Tibial nerve (tissue), 4 donors: ENCODE measurements at regions not wholly inside any gene's neighbourhood (a gene's known extent, or its start where the extent isn't known, plus 50 kb on each side); places are given as distances from the start of the nearest gene placed in this dataset.

Experiments
- DNase-seq, 2 donors: peaks; one replicate each; pipeline ENCODE4 v3.0.0-alpha.2; 2019; ENCODE audit warnings: low spot score in 2 of 2
- H3K27ac ChIP-seq, 4 donors: fragments of 200-600 bp; sonication (generic) in 3 of 4; one replicate each; pipeline ENCODE4 v1.5.1; 2017 to 2019; ENCODE audit warnings: mild to moderate bottlenecking in 1 of 4
- H3K27me3 ChIP-seq, 2 donors: fragments of 200-600 bp; sonication (generic) in 1 of 2; one replicate each; pipeline versions ENCODE4 v1.5.1 to v1.6.0; 2017 to 2019
- H3K36me3 ChIP-seq, 3 donors: fragments of 200-600 bp; sonication (generic); one replicate each; pipeline ENCODE4 v1.5.1; 2018 to 2019
- H3K4me1 ChIP-seq, 4 donors: fragments of 200-600 bp; sonication (generic) in 3 of 4; one replicate each; pipeline ENCODE4 v1.5.1; 2017 to 2019
- H3K4me3 ChIP-seq, 4 donors: fragments of 200-600 bp; sonication (generic) in 3 of 4; one replicate each; pipeline ENCODE4 v1.5.1; 2017 to 2019; ENCODE audit warnings: mild to moderate bottlenecking in 1 of 4, moderate library complexity in 1 of 4
- H3K9me3 ChIP-seq, 4 donors: fragments of 200-600 bp; sonication (generic) in 3 of 4; one replicate each; pipeline ENCODE4 v1.5.1; 2017 to 2019
- EP300 ChIP-seq, 2 donors: sonication (generic); formaldehyde crosslinking; IDR thresholded peaks; one replicate each; pipeline ENCODE4 v1.6.1; 2017; ENCODE audit warnings: antibody characterized with exemption in 2 of 2, mild to moderate bottlenecking in 1 of 2
- POLR2A ChIP-seq, 2 donors: fragments of 450-650 bp; IDR thresholded peaks; one replicate each; pipeline ENCODE4 v1.6.1; 2017; ENCODE audit warnings: antibody characterized with exemption in 2 of 2, mild to moderate bottlenecking in 2 of 2, moderate library complexity in 2 of 2
- WGBS, 2 donors: methylation state at CpG; one replicate each; pipeline ENCODE4 v1.1.5; 2018; 5-methylcytosine and 5-hydroxymethylcytosine counted together
- TF ChIP-seq, protein P1 (sequence below), 5 experiments: fragments of 200-600 bp in 3 of 5; fragments of 450-650 bp in 2 of 5; sonication (generic) in 3 of 5; IDR thresholded peaks; one replicate each; pipeline ENCODE4 v1.5.1; 2016 to 2019; ENCODE audit warnings: antibody characterized with exemption in 5 of 5, mild to moderate bottlenecking in 3 of 5, moderate library complexity in 2 of 5

DNA sequence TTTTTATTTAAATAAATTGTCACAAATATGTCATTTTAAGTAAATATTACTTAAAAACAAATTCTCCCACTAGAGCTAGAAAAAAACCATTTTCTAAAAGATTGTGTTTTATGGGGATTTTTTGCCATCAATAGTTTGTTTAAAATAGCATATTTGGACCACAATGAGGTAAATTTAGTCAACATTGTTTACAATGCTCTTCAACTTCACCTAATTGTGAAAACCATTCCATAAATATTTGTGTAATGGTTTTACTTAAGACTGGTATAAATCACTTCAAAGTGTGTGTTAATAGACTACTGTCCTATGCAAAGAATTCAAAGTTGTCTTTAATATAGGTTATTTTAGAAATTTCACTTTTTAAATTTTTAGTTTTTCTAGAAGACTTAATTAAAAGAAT is 1004.2 kb downstream of the PCDH18 start:
- no peaks in the 10 kb centered on the region for H3K4me1 ChIP-seq

DNA sequence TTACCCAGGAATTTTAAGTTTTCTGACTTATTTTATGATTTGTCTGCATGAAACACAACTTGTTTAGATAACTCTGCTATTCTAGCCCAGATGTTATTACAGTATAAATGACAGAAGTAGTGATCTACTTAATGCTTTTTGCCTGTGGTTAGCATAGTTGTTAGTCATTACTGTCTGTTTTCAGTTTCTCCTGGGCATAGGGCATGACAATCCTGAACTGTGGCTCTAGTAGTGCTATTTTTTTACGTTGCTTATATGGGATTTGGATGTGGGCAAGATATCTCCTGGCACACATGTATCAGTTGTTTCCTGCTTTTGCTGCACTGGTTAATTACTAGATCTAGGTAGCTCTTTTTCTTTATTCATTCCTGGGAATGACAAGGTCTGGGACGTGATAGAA is 1005.8 kb downstream of the PCDH18 start:
- no peak for DNase-seq
- no peaks in the 10 kb centered on the region for H3K9me3 ChIP-seq
- no peaks in the 10 kb centered on the region for H3K27me3 ChIP-seq
- H3K4me1 ChIP-seq = no peaks in the 10 kb centered on the region
- 53 to 60% methylated on average over 2 of the region's 2 CpGs for WGBS, 2 donors
- no peak overlapping the region for H3K4me3 ChIP-seq
- no peak overlapping the region for H3K27ac ChIP-seq
- TF ChIP-seq POLR2A (IDR thresholded peaks at IDR 0.05) (no peak), EP300 (IDR thresholded peaks at IDR 0.05) (no peak)
- TF ChIP-seq, protein P1, sequence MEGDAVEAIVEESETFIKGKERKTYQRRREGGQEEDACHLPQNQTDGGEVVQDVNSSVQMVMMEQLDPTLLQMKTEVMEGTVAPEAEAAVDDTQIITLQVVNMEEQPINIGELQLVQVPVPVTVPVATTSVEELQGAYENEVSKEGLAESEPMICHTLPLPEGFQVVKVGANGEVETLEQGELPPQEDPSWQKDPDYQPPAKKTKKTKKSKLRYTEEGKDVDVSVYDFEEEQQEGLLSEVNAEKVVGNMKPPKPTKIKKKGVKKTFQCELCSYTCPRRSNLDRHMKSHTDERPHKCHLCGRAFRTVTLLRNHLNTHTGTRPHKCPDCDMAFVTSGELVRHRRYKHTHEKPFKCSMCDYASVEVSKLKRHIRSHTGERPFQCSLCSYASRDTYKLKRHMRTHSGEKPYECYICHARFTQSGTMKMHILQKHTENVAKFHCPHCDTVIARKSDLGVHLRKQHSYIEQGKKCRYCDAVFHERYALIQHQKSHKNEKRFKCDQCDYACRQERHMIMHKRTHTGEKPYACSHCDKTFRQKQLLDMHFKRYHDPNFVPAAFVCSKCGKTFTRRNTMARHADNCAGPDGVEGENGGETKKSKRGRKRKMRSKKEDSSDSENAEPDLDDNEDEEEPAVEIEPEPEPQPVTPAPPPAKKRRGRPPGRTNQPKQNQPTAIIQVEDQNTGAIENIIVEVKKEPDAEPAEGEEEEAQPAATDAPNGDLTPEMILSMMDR (IDR thresholded peaks at IDR 0.05) = no peak
- no peaks in the 10 kb centered on the region for H3K36me3 ChIP-seq

More for the DNA sequence above, 1004.2 kb downstream of the PCDH18 start:
- no peaks in the 10 kb centered on the region for H3K27me3 ChIP-seq
- no peaks in the 10 kb centered on the region for H3K9me3 ChIP-seq
- no peaks in the 10 kb centered on the region for H3K36me3 ChIP-seq
- no peak for DNase-seq
- no peak overlapping the region for H3K27ac ChIP-seq
- H3K4me3 ChIP-seq = no peak overlapping the region
- TF ChIP-seq POLR2A (IDR thresholded peaks at IDR 0.05) = no peak
- TF ChIP-seq, protein P1 (IDR thresholded peaks at IDR 0.05) = no peak
- TF ChIP-seq EP300 (IDR thresholded peaks at IDR 0.05) = no peak

DNA sequence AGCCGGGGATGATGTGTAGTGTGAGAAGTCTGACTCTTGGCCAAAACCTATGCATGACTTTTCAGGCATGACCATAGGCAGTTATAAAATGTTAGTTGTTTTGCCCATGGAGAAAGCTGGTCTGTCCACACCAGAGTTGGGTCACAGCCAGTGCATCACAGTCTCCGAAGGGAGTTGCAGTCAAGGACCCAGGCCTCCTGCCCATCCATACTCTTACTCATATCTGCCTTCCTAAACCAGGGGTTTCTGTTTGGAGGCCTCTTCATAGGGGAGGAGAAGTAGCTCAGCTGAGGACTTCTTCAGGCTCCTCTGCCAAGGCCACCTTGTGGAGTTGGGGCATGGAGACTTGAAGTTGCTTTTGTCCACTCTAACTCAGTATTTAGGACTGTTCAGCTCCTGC is 1008.3 kb downstream of the PCDH18 start:
- DNase-seq = no peak
- H3K27me3 ChIP-seq = no peaks in the 10 kb centered on the region
- H3K4me3 ChIP-seq = no peak overlapping the region
- H3K36me3 ChIP-seq = no peaks in the 10 kb centered on the region
- peaks cover 0 to 4% (median 0%) of the 10 kb centered on the region in 4 donors for H3K9me3 ChIP-seq
- TF ChIP-seq, protein P1 (IDR thresholded peaks at IDR 0.05) = no peak
- TF ChIP-seq EP300 (IDR thresholded peaks at IDR 0.05) (no peak), POLR2A (IDR thresholded peaks at IDR 0.05) (no peak)
- 92 to 100% methylated on average over 2 of the region's 2 CpGs for WGBS, 2 donors
- no peak overlapping the region for H3K27ac ChIP-seq
- H3K4me1 ChIP-seq = no peaks in the 10 kb centered on the region

DNA sequence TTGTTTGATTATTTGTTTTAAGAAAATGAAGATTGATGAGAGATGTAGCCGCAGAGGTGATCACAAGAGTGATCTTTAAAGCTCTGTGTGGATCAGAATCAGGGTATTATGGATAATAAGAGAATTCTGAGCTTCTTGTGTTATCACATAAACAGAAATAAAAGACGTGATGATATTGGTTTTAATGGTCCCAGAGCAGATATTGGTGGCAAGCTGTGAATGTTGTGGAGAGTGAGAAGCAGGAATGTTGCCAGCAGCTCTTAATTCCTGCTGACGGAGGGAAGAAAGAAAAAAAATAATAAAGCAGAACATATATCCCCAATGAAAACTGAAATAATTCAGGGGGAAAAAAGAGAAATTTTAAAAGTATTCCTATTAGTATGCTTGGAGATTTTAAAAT is 1015.9 kb downstream of the PCDH18 start:
- WGBS, 2 donors = 56 to 58% methylated on average over 3 of the region's 3 CpGs
- no peak for DNase-seq
- no peaks in the 10 kb centered on the region for H3K4me1 ChIP-seq
- no peaks in the 10 kb centered on the region for H3K36me3 ChIP-seq
- no peak for TF ChIP-seq EP300 (IDR thresholded peaks at IDR 0.05)
- TF ChIP-seq, protein P1 (IDR thresholded peaks at IDR 0.05) = no peak
- TF ChIP-seq POLR2A (IDR thresholded peaks at IDR 0.05) = no peak
- H3K9me3 ChIP-seq = peaks cover 0 to 4% (median 0%) of the 10 kb centered on the region in 4 donors
- no peak overlapping the region for H3K4me3 ChIP-seq
- H3K27ac ChIP-seq = no peak overlapping the region
- H3K27me3 ChIP-seq = no peaks in the 10 kb centered on the region

DNA sequence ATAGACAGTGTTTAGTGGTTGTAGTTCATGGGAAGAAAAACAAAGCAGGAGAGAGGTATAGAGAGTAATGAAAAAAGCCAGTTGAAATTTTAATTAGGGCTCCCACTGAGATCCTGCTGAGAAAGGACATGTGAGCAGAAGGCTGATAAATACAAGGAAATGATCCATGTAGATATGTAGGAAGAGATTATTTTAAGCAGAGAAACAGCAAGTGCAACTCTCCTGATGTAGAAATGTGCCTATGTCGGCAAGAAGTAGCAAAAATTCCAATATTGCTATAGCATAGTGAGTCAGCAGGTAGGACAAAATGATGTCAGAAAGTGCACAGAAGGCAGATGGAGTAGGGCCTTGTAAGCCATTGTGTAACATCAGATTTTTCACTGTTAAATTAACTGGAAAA is 1027.3 kb downstream of the PCDH18 start:
- H3K9me3 ChIP-seq = no peaks in the 10 kb centered on the region

More for the DNA sequence above, 1027.3 kb downstream of the PCDH18 start:
- TF ChIP-seq EP300 (IDR thresholded peaks at IDR 0.05) = no peak
- TF ChIP-seq, protein P1 (IDR thresholded peaks at IDR 0.05) = no peak
- TF ChIP-seq POLR2A (IDR thresholded peaks at IDR 0.05) = no peak
- H3K27me3 ChIP-seq = no peaks in the 10 kb centered on the region
- no peaks in the 10 kb centered on the region for H3K4me1 ChIP-seq
- H3K27ac ChIP-seq = no peak overlapping the region
- no peak overlapping the region for H3K4me3 ChIP-seq
- H3K36me3 ChIP-seq = no peaks in the 10 kb centered on the region
- no peak for DNase-seq
- 57 to 82% methylated on average over 1 of the region's 1 CpG for WGBS, 2 donors
